ENCODE measurements at regions not wholly inside any gene's neighbourhood (a gene's known extent, or its start where the extent isn't known, plus 50 kb on each side); places are given as distances from the start of the nearest gene placed in this dataset.

DNA sequence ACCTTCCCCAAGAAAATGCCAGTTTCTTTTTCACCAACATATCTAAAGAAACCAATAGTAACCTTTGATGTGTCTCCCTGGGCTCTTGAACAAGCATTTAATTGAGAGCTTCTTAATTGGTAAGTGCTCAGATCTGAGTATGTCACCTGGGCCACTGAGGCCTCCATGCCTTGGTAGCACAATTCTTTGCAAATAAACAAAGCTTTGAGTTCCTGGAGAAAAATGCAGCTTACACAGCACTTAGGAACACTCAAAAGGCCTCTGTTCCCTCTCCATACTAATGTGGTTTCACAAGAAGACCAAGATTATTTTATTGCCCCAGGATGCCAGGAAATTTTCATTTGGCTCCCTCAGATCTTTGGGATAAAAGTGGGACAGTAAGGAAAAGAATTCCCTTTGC lies 217.6 kb upstream of the CEP162 start:
- no peak for TF ChIP-seq POLR2A (IDR thresholded peaks at IDR 0.05; ENCODE audit: low read length)
- TF ChIP-seq GATA1 (IDR thresholded peaks at IDR 0.05; ENCODE audit: low read depth, low read length), result no peak

Measured in erythroblast (primary cell).